ENCODE measurements at regions not wholly inside any gene's neighbourhood (a gene's known extent, or its start where the extent isn't known, plus 50 kb on each side); places are given as distances from the start of the nearest gene placed in this dataset.

DNA sequence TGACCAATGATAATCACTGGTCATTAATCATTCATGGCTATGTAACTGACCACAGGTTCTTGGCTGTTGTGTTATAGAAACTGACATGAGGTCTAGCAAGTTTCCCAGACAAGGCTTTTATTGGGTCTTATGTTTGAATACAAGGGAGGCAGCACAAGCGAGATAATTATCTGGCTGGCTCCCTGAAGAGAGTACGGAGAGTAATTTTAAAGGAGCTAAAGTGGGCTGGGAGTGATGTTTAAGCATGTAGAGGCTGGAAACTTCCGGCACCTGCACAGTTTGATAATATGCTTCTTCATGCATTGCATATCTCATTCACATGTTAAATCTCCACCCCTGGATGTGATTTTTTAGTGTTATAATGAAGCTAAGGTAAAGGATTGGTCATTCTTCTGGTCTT is 116.2 kb upstream of the KCNK1 start:
- TF ChIP-seq, protein P1, sequence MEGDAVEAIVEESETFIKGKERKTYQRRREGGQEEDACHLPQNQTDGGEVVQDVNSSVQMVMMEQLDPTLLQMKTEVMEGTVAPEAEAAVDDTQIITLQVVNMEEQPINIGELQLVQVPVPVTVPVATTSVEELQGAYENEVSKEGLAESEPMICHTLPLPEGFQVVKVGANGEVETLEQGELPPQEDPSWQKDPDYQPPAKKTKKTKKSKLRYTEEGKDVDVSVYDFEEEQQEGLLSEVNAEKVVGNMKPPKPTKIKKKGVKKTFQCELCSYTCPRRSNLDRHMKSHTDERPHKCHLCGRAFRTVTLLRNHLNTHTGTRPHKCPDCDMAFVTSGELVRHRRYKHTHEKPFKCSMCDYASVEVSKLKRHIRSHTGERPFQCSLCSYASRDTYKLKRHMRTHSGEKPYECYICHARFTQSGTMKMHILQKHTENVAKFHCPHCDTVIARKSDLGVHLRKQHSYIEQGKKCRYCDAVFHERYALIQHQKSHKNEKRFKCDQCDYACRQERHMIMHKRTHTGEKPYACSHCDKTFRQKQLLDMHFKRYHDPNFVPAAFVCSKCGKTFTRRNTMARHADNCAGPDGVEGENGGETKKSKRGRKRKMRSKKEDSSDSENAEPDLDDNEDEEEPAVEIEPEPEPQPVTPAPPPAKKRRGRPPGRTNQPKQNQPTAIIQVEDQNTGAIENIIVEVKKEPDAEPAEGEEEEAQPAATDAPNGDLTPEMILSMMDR (IDR thresholded peaks at IDR 0.05): no peak
- no peak for TF ChIP-seq EZH2 (IDR thresholded peaks at IDR 0.05; ENCODE audit: borderline replicate concordance, insufficient read depth, low read depth, low read length, poor library complexity, severe bottlenecking)
